DMS53 (cell line): ENCODE measurements at regions not wholly inside any gene's neighbourhood (a gene's known extent, or its start where the extent isn't known, plus 50 kb on each side); places are given as distances from the start of the nearest gene placed in this dataset.
"Not testable (repeated sequence)": the region's sequence is repeated elsewhere in the genome, so short reads cannot be mapped to it uniquely, and the experiment has no call there.

Experiments used
- DNase-seq: peaks from one replicate; lab custom pipeline; 2025; lab: John Stamatoyannopoulos, UW

GRCh38 chr5:117138523-117138922 is 563.9 kb upstream of the SEMA6A start:
- no peak for DNase-seq

GRCh38 chr5:117135851-117136250 is 561.2 kb upstream of the SEMA6A start:
- no peak for DNase-seq

GRCh38 chr5:117133198-117133597 is 558.6 kb upstream of the SEMA6A start:
- DNase-seq = no peak

DNA sequence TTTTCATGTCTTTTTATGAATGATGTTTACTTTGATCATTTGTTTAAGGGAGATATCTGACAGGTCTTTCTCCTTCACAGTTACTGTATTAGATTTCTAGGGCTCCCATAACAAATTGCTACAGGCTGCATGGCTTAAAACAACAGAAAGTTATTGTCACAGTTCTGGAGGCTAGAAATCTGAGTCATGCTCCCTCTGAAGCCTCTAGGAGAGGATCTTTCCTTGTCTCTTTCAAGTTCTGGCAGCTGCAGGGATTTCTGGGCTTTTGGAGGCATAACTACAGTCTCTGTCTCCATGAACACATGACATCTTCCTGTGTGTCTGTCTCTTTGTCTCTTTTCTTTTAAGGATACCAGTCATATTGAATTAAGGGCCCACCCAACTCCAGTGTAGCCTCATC is 557.3 kb upstream of the SEMA6A start:
- peak; percentile 39 for DNase-seq

DNA sequence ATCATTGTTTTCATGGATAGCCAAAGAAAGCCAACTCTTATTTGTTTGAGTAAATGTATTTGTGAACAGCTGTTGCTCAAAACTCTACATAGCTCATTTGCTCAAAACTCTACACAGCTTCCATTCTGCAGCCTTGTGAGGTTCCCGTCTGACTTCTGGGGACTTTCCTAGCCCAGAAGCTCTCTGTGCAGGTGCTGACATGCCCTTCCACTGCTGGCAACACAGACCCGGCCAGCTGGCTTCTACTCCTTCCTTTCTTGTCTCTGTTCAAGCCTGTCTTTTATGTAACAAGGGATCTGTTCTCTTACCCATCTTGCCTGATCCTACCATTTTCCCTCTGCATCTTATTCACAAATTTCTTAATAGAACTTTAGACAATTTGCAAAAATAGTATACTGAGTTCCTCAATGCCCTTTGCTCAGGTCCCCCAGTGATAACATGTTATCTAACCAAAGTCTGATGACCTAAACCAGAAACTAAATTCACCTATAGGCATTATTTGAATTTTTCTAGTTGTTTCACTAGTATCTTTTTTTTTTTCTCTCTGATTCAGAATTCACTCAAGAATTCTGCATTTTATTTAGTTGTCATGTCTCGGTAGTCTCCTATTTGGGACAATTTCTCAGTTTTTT is 556.5 kb upstream of the SEMA6A start:
- DNase-seq = peak; percentile 39

DNA sequence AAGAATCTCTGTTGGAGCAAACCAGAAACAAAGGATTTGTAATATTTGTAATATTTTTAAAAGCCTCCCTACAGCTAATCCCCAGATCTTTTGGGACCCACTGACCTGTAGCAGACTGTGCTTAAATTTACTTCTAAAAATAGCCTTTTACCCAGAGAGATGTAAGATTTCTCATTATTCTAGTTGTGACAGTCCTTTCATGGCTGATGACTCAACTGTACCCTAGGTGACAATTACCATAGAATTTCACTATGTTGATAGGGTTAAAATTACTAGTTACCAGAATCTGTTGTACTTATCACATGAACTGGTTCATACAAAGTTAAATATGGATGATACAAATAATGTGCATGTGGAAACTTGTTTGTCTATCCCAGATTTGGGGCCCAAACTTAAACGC is 543.9 kb upstream of the SEMA6A start:
- no peak for DNase-seq

DNA sequence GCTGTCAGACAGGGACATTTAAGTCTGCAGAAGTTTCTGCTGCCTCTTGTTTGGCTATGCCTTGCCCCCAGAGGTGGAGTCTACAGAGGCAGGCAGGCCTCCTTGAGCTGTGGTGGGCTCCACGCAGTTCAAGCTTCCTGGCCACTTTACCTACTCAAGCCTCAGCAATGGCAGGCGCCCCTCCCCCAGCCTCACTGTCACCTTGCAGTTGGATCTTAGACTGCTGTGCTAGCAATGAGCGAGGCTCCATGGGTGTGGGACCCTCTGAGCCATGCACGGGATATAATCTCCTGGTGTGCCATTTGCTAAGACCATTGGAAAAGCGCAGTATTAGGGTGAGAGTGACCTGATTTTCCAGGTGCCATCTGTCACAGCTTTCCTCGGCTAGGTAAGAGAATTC is 542.7 kb upstream of the SEMA6A start:
- DNase-seq = not testable (repeated sequence)

DNA sequence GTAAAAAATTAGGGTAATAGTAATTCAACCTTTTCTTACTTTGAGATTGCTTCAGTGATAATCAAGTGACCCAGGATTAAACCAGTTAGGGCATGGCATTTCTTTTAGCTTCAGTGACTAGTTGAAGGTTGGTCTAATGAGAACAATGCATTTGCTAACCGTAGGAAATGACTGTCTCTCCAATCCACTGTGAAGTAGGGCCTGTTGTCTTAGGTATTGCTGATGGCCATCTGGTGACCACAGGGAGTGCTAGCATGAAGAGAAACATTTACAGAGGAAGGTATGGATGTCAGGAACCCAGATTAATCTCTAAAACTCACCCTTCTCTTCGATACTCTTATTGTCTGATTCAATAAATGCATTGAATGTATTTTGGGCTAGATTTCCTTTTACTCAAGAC is 535.9 kb upstream of the SEMA6A start:
- DNase-seq = peak; percentile 4

GRCh38 chr5:117107859-117108258 is 533.2 kb upstream of the SEMA6A start:
- no peak for DNase-seq

DNA sequence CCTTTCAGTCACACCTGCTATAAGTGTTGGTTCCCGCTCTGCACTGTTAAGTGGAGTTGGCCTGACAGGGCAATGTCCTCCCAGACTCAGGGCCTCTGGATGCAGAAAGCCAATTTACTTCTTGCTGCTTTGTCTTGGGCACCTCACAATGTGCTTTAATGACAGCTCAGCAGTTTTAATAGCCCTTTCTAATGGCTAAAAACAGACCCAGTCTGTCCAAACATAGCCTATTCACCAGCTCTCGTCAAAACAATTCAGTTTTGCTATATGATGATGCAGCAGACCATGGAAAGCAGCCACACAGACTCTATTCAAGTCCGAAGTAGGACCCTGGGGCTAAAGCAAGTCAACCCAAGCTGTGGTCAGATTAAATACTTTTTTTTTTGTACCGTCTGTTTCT is 529.1 kb upstream of the SEMA6A start:
- DNase-seq = no peak

DNA sequence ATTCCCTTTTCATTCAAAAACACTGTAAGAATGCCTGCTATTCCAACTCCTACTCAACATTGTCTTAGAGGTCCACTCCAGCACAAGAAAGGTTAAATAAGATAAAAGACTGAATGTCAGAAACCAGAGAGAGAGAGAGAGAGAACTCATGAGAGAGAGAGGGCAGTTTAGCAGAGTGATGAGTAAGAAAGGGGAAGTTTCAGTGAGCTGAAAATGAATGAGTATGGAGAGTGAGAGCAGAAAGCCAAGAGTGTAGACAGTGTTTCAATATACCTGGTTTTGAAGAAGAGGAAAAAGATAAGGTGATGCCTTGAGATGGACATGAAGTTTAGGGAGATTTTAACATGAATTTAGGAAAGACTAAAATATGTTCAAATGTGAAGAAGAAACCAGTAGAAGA is 528.0 kb upstream of the SEMA6A start:
- no peak for DNase-seq

- DNase-seq = no peak
Observed at GRCh38 chr5:117100176-117100575, 525.6 kb upstream of the SEMA6A start.

- no peak for DNase-seq
Observed at GRCh38 chr5:117098094-117098493, 523.5 kb upstream of the SEMA6A start.

GRCh38 chr5:117095346-117096332 is 521.0 kb upstream of the SEMA6A start:
- no peak for DNase-seq

DNA sequence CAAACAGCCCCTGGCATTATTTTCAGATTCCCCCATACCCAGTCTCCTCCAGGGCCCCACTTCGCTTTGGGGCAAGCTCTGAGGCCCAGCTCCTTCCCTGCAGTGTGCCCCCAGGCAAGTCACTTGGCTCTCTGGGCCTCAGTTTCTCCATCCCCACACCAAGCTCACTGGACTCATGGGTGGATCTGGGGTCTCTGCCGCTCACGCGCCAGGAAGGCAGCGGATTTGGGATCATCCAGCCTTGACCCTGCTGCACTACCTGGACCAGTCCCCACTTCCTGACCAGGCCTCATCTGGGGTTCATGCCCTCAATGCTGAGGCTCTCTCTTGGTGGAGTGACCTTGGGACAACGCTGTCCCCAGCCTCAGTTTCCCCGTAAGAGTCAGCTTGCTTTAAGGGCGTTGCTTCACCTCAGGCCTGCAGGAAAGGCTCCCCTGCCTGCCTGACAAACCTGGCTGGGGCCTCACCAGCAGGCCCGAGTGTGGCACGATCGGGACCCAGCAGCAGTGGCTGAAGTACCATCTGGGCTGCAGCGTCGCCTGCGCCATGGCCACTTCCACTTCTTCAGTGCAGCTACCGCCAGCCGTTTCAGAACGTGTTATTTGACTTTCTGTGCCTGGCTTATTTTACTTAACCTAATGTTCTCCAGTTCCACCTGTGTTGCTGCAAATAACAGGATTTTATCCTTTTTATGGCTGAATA is 519.6 kb upstream of the SEMA6A start:
- DNase-seq = no peak

GRCh38 chr5:117093653-117094052 is 519.0 kb upstream of the SEMA6A start:
- DNase-seq = no peak

GRCh38 chr5:117089001-117089400 is 514.4 kb upstream of the SEMA6A start:
- no peak for DNase-seq

DNA sequence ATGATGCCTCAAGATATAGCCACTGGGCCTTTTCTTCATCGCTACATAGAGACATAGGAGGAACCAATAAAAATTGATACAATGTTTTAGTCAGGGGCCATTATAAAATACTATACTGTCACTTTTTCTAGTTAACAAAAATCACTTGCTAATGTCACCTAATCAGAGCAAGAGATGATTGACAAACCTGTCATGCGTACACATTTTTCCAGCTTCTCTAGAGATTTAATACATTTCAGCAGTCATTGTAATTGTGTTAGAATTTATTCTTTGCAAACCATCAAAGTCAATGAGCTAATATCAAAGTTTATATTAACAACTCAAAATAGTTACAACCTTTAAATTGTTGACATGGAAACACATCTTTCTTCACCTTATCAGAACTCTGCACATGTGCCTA is 513.6 kb upstream of the SEMA6A start:
- DNase-seq = no peak

GRCh38 chr5:117084067-117084466 is 509.4 kb upstream of the SEMA6A start:
- peak; percentile 47 for DNase-seq

GRCh38 chr5:117082977-117083376 is 508.4 kb upstream of the SEMA6A start:
- DNase-seq = no peak

- DNase-seq = peak; percentile 54
Observed at GRCh38 chr5:117077142-117077541, 502.5 kb upstream of the SEMA6A start.

DNA sequence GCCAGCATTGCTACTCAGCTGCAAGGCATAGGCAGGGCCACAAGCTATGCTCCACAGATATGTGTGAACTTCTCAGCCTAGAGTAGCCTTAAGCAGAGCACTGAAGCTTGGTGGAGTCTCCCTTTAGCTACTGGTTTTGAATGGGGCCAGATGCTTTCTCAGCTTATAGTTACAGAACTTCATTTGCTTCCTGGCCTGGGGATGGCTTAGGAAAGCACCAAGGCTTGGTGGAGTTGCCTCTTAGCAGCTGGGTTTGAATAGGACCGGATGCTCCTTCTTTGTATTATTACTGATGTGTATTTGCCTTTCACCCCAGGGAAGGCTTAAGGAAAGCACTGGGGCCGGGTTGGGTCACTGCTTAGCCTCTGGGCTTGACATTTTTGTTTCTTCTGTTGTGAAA is 497.8 kb upstream of the SEMA6A start:
- DNase-seq = no peak

GRCh38 chr5:117065800-117066199 is 491.2 kb upstream of the SEMA6A start:
- no peak for DNase-seq
